ENCODE measurements at regions not wholly inside any gene's neighbourhood (a gene's known extent, or its start where the extent isn't known, plus 50 kb on each side); places are given as distances from the start of the nearest gene placed in this dataset.

- H3K36me3 Mint-ChIP-seq = no peaks in the 10 kb centered on the region
- H3K9me3 Mint-ChIP-seq = no peaks in the 10 kb centered on the region
- H3K4me1 Mint-ChIP-seq = no peaks in the 10 kb centered on the region
- H3K4me3 Mint-ChIP-seq = no peak overlapping the region
- no peak overlapping the region for H3K27ac Mint-ChIP-seq
- peaks cover 1% of the 10 kb centered on the region for H3K27me3 Mint-ChIP-seq
These were observed 50.4 kb upstream of the NEO1 start for GRCh38 chr15:73001840-73002239.

GRCh38 chr15:73000293-73000692, 52.0 kb upstream of the NEO1 start:
- Mint-ChIP-seq H3K4me1 (no peaks in the 10 kb centered on the region), H3K4me3 (no peak overlapping the region), H3K27me3 (peaks cover 1% of the 10 kb centered on the region), H3K27ac (no peak overlapping the region), H3K36me3 (no peaks in the 10 kb centered on the region), H3K9me3 (no peaks in the 10 kb centered on the region)

- Mint-ChIP-seq H3K27me3 (peaks cover 1% of the 10 kb centered on the region), H3K4me1 (no peaks in the 10 kb centered on the region), H3K36me3 (no peaks in the 10 kb centered on the region), H3K4me3 (no peak overlapping the region), H3K27ac (no peak overlapping the region), H3K9me3 (no peaks in the 10 kb centered on the region)
These were observed 52.7 kb upstream of the NEO1 start for GRCh38 chr15:72999586-72999985.

GRCh38 chr15:72998681-72999466, 53.4 kb upstream of the NEO1 start:
- H3K4me1 Mint-ChIP-seq = no peaks in the 10 kb centered on the region
- no peaks in the 10 kb centered on the region for H3K36me3 Mint-ChIP-seq
- H3K9me3 Mint-ChIP-seq = no peaks in the 10 kb centered on the region
- no peak overlapping the region for H3K27ac Mint-ChIP-seq
- H3K4me3 Mint-ChIP-seq = no peak overlapping the region
- H3K27me3 Mint-ChIP-seq = peaks cover 2% of the 10 kb centered on the region

GRCh38 chr15:72998226-72998625, 54.0 kb upstream of the NEO1 start:
- Mint-ChIP-seq H3K4me3 (no peak overlapping the region), H3K9me3 (no peaks in the 10 kb centered on the region), H3K27ac (no peak overlapping the region), H3K4me1 (no peaks in the 10 kb centered on the region), H3K27me3 (peaks cover 2% of the 10 kb centered on the region), H3K36me3 (no peaks in the 10 kb centered on the region)

- no peak overlapping the region for H3K27ac Mint-ChIP-seq
- peaks cover 2% of the 10 kb centered on the region for H3K27me3 Mint-ChIP-seq
- H3K4me1 Mint-ChIP-seq = no peaks in the 10 kb centered on the region
- no peaks in the 10 kb centered on the region for H3K9me3 Mint-ChIP-seq
- H3K36me3 Mint-ChIP-seq = no peaks in the 10 kb centered on the region
- no peak overlapping the region for H3K4me3 Mint-ChIP-seq
These were observed 56.4 kb upstream of the NEO1 start for GRCh38 chr15:72995849-72996248.

GRCh38 chr15:72994534-72995177, 57.6 kb upstream of the NEO1 start:
- no peaks in the 10 kb centered on the region for H3K9me3 Mint-ChIP-seq
- no peak overlapping the region for H3K4me3 Mint-ChIP-seq
- H3K36me3 Mint-ChIP-seq = no peaks in the 10 kb centered on the region
- no peak overlapping the region for H3K27ac Mint-ChIP-seq
- H3K4me1 Mint-ChIP-seq = no peaks in the 10 kb centered on the region
- H3K27me3 Mint-ChIP-seq = peaks cover 1% of the 10 kb centered on the region

GRCh38 chr15:72992841-72993252, 59.4 kb upstream of the NEO1 start:
- Mint-ChIP-seq H3K36me3 (no peaks in the 10 kb centered on the region), H3K4me1 (no peaks in the 10 kb centered on the region), H3K9me3 (no peaks in the 10 kb centered on the region), H3K4me3 (no peak overlapping the region), H3K27me3 (peaks cover 1% of the 10 kb centered on the region), H3K27ac (no peak overlapping the region)

GRCh38 chr15:72991026-72991425, 61.2 kb upstream of the NEO1 start:
- no peak overlapping the region for H3K4me3 Mint-ChIP-seq
- no peaks in the 10 kb centered on the region for H3K36me3 Mint-ChIP-seq
- no peaks in the 10 kb centered on the region for H3K4me1 Mint-ChIP-seq
- no peaks in the 10 kb centered on the region for H3K9me3 Mint-ChIP-seq
- H3K27me3 Mint-ChIP-seq = peaks cover 5% of the 10 kb centered on the region
- H3K27ac Mint-ChIP-seq = no peak overlapping the region

GRCh38 chr15:72983801-72984545, 68.3 kb upstream of the NEO1 start:
- Mint-ChIP-seq H3K36me3 (no peaks in the 10 kb centered on the region), H3K4me1 (no peaks in the 10 kb centered on the region), H3K27ac (no peak overlapping the region), H3K27me3 (peaks cover 17% of the 10 kb centered on the region), H3K9me3 (no peaks in the 10 kb centered on the region), H3K4me3 (no peak overlapping the region)

- H3K9me3 Mint-ChIP-seq = no peaks in the 10 kb centered on the region
- no peaks in the 10 kb centered on the region for H3K36me3 Mint-ChIP-seq
- peaks cover 20% of the 10 kb centered on the region for H3K27me3 Mint-ChIP-seq
- no peak overlapping the region for H3K4me3 Mint-ChIP-seq
- H3K27ac Mint-ChIP-seq = no peak overlapping the region
- no peaks in the 10 kb centered on the region for H3K4me1 Mint-ChIP-seq
These were observed 69.5 kb upstream of the NEO1 start for GRCh38 chr15:72982714-72983113.

- Mint-ChIP-seq H3K27ac (no peak overlapping the region), H3K4me1 (no peaks in the 10 kb centered on the region), H3K27me3 (peaks cover 19% of the 10 kb centered on the region), H3K4me3 (no peak overlapping the region), H3K9me3 (no peaks in the 10 kb centered on the region), H3K36me3 (no peaks in the 10 kb centered on the region)
These were observed 71.6 kb upstream of the NEO1 start for GRCh38 chr15:72980661-72981060.

- H3K36me3 Mint-ChIP-seq = no peaks in the 10 kb centered on the region
- no peak overlapping the region for H3K4me3 Mint-ChIP-seq
- no peaks in the 10 kb centered on the region for H3K4me1 Mint-ChIP-seq
- no peaks in the 10 kb centered on the region for H3K9me3 Mint-ChIP-seq
- peaks cover 17% of the 10 kb centered on the region for H3K27me3 Mint-ChIP-seq
- H3K27ac Mint-ChIP-seq = no peak overlapping the region
These were observed 72.5 kb upstream of the NEO1 start for GRCh38 chr15:72979791-72980190.

GRCh38 chr15:72979308-72979707, 73.0 kb upstream of the NEO1 start:
- H3K4me3 Mint-ChIP-seq = no peak overlapping the region
- H3K27me3 Mint-ChIP-seq = peaks cover 18% of the 10 kb centered on the region
- H3K36me3 Mint-ChIP-seq = no peaks in the 10 kb centered on the region

GRCh38 chr15:72978223-72978622, 74.0 kb upstream of the NEO1 start:
- Mint-ChIP-seq H3K27ac (peak overlapping the region; percentile 17), H3K27me3 (peaks cover 19% of the 10 kb centered on the region), H3K36me3 (no peaks in the 10 kb centered on the region), H3K9me3 (no peaks in the 10 kb centered on the region), H3K4me3 (no peak overlapping the region), H3K4me1 (no peaks in the 10 kb centered on the region)

More at GRCh38 chr15:72979308-72979707, 73.0 kb upstream of the NEO1 start:
- Mint-ChIP-seq H3K9me3 (no peaks in the 10 kb centered on the region), H3K27ac (no peak overlapping the region), H3K4me1 (no peaks in the 10 kb centered on the region)

GRCh38 chr15:72972362-72972761, 79.9 kb upstream of the NEO1 start:
- H3K27me3 Mint-ChIP-seq = peaks cover 18% of the 10 kb centered on the region
- no peak overlapping the region for H3K4me3 Mint-ChIP-seq
- no peaks in the 10 kb centered on the region for H3K36me3 Mint-ChIP-seq
- H3K9me3 Mint-ChIP-seq = no peaks in the 10 kb centered on the region
- H3K4me1 Mint-ChIP-seq = no peaks in the 10 kb centered on the region
- H3K27ac Mint-ChIP-seq = no peak overlapping the region

Measured in activated naive CD4-positive, alpha-beta T cell treated with anti-CD3 and anti-CD28 coated beads, Interleukin-2, amount 50 U/mL, for 24 hours (primary cell).